Keratinocyte (primary cell): ENCODE measurements at regions not wholly inside any gene's neighbourhood (a gene's known extent, or its start where the extent isn't known, plus 50 kb on each side); places are given as distances from the start of the nearest gene placed in this dataset.

ENCODE experiments used
- DNase-seq: peaks from one replicate; pipeline ENCODE4 v3.0.0-alpha.2; 2011; ENCODE audit warnings: low read depth, missing footprints, low spot score
- FAIRE-seq: peaks from 2 replicates; lab custom pipeline; 2011; peaks lifted over from hg19 to GRCh38; lab: Jason Lieb, UNC
- H2AFZ ChIP-seq: 2 replicates; pipeline ENCODE4 v1.6.0; 2012; ENCODE audit warnings: low read length, control low read depth, inconsistent platforms; ENCODE audit not compliant: control insufficient read depth
- H3K27ac ChIP-seq: 2 replicates; pipeline ENCODE4 v1.5.1; 2011; ENCODE audit warnings: low read length; ENCODE audit not compliant: control insufficient read depth, insufficient read depth
- H3K27me3 ChIP-seq: 3 replicates; pipeline ENCODE4 v1.6.0; 2011; ENCODE audit warnings: low read length; ENCODE audit not compliant: control insufficient read depth, insufficient read depth; ENCODE audit errors: extremely low read depth
- H3K36me3 ChIP-seq, 2 experiments: 2 replicates in 1 of 2; 3 replicates in 1 of 2; pipeline ENCODE4 v1.5.1; 2011; ENCODE audit warnings: low read length in 2 of 2, mild to moderate bottlenecking in 1 of 2; ENCODE audit not compliant: control insufficient read depth in 2 of 2, insufficient read depth in 2 of 2; ENCODE audit errors: extremely low read depth in 1 of 2
- H3K4me1 ChIP-seq: 3 replicates; pipeline ENCODE4 v1.5.1; 2011; ENCODE audit warnings: low read length; ENCODE audit not compliant: control insufficient read depth, insufficient read depth; ENCODE audit errors: extremely low read depth
- H3K4me2 ChIP-seq: 3 replicates; pipeline ENCODE4 v1.6.0; 2011; ENCODE audit warnings: low read depth, low read length; ENCODE audit not compliant: control insufficient read depth, insufficient read depth; ENCODE audit errors: extremely low read depth
- H3K4me3 ChIP-seq, 3 experiments: fragments of 200-600 bp in 1 of 3; sonication (generic) in 1 of 3; 2 replicates in 2 of 3; 3 replicates in 1 of 3; pipeline ENCODE4 v1.5.1; 2011 to 2016; ENCODE audit warnings: low read length in 3 of 3, mild to moderate bottlenecking in 3 of 3, control low read depth in 2 of 3, inconsistent platforms in 1 of 3, low read depth in 1 of 3, mixed read lengths in 1 of 3, mixed run types in 1 of 3, moderate library complexity in 1 of 3; ENCODE audit not compliant: control insufficient read depth in 2 of 3, insufficient read depth in 2 of 3; ENCODE audit errors: extremely low read depth in 1 of 3
- H3K79me2 ChIP-seq: 2 replicates; pipeline ENCODE4 v1.6.0; 2012; ENCODE audit warnings: low read length; ENCODE audit not compliant: control insufficient read depth, insufficient read depth
- H3K9ac ChIP-seq: 3 replicates; pipeline ENCODE4 v1.6.0; 2011; ENCODE audit warnings: low read length; ENCODE audit not compliant: control insufficient read depth, insufficient read depth; ENCODE audit errors: extremely low read depth
- H3K9me1 ChIP-seq: 3 replicates; pipeline ENCODE4 v1.6.0; 2011; ENCODE audit warnings: low read length; ENCODE audit not compliant: control insufficient read depth, insufficient read depth; ENCODE audit errors: extremely low read depth
- H3K9me3 ChIP-seq: 2 replicates; pipeline ENCODE4 v1.5.1; 2012; ENCODE audit warnings: low read depth, low read length; ENCODE audit not compliant: control insufficient read depth
- H4K20me1 ChIP-seq: 3 replicates; pipeline ENCODE4 v1.6.0; 2011; ENCODE audit warnings: low read length; ENCODE audit not compliant: control insufficient read depth, insufficient read depth; ENCODE audit errors: extremely low read depth
- CTCF ChIP-seq, 3 experiments: IDR thresholded peaks in 1 of 3; conservative IDR thresholded peaks in 1 of 3; optimal IDR thresholded peaks in 1 of 3; 2 replicates in 2 of 3; 3 replicates in 1 of 3; pipeline versions ENCODE3 to v1.5.1; 2011; ENCODE audit warnings: low read length in 3 of 3, mild to moderate bottlenecking in 3 of 3, moderate library complexity in 2 of 3, control low read depth in 1 of 3, inconsistent platforms in 1 of 3; ENCODE audit not compliant: insufficient read depth in 2 of 3; ENCODE audit errors: extremely low read depth in 1 of 3
- EZH2 ChIP-seq: IDR thresholded peaks from one replicate; pipeline ENCODE4 v1.6.1; 2012; ENCODE audit warnings: inconsistent platforms, mild to moderate bottlenecking, low read length, moderate library complexity
- dilution Hi-C: fragments of 300-500 bp; cut with MboI; formaldehyde crosslinking; loops from one replicate; pipeline ENCODE4 v1.7.0; 2020; ENCODE audit warnings: low sequenced_read_pairs; ENCODE audit not compliant: extremely low pct_ligation_motif_present

- H3K27ac ChIP-seq, result no peak overlapping the region
- TF ChIP-seq CTCF (optimal IDR thresholded peaks at IDR 0.05 in 1 of 3, IDR thresholded peaks at IDR 0.05 in 1 of 3, conservative IDR thresholded peaks at IDR 0.05 in 1 of 3; ENCODE audit: extremely low read depth in 1 of 3, insufficient read depth in 2 of 3, low read length in 3 of 3) (no peak), EZH2 (no peak)
- H3K9me3 ChIP-seq, result no peaks in the 10 kb centered on the region
- DNase-seq, result no peak
- H3K36me3 ChIP-seq, result no peaks in the 10 kb centered on the region
- H3K4me3 ChIP-seq, result no peak overlapping the region
- FAIRE-seq, result no peak
- dilution Hi-C loops, result no loop called here
- H3K27me3 ChIP-seq, result no peaks in the 10 kb centered on the region
- H3K4me1 ChIP-seq, result no peaks in the 10 kb centered on the region
- no peaks in the 10 kb centered on the region for H4K20me1 ChIP-seq
- H2AFZ ChIP-seq, result no peak overlapping the region
- H3K79me2 ChIP-seq, result no peaks in the 10 kb centered on the region
- H3K4me2 ChIP-seq, result no peak overlapping the region
- H3K9me1 ChIP-seq, result no peaks in the 10 kb centered on the region
- H3K9ac ChIP-seq, result no peak overlapping the region
Measured at GRCh38 chr2:144003460-144004075, 516.4 kb downstream of the ZEB2 start.

DNA sequence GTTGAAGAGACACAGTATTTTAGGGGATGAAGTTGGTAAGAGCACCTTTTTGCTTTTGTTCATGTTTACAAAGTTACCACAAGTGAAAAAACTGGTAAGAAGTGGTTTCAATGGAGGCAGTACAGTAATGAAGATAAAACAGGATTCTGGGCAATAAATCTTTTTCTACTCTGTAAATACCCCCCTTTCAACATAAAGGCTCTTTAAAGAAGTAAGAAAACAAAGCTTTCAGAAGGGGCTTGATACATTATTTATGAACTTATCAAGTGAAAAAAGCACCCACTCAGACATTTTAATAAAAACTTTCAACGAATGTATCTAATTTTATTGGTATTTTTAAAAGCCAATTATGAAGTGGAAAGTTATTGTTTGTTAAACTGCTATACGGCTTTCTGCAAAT lies 522.9 kb downstream of the ZEB2 start:
- FAIRE-seq, result no peak
- dilution Hi-C loops, result no loop called here
- H3K9ac ChIP-seq, result no peak overlapping the region
- no peak overlapping the region for H3K4me2 ChIP-seq
- no peaks in the 10 kb centered on the region for H3K36me3 ChIP-seq
- no peaks in the 10 kb centered on the region for H4K20me1 ChIP-seq
- H2AFZ ChIP-seq, result no peak overlapping the region
- no peaks in the 10 kb centered on the region for H3K79me2 ChIP-seq
- no peak for DNase-seq
- no peaks in the 10 kb centered on the region for H3K4me1 ChIP-seq
- no peaks in the 10 kb centered on the region for H3K9me3 ChIP-seq
- no peak overlapping the region for H3K4me3 ChIP-seq
- no peaks in the 10 kb centered on the region for H3K27me3 ChIP-seq
- TF ChIP-seq EZH2 (no peak), CTCF (optimal IDR thresholded peaks at IDR 0.05 in 1 of 3, IDR thresholded peaks at IDR 0.05 in 1 of 3, conservative IDR thresholded peaks at IDR 0.05 in 1 of 3; ENCODE audit: extremely low read depth in 1 of 3, insufficient read depth in 2 of 3, low read length in 3 of 3) (no peak)
- no peaks in the 10 kb centered on the region for H3K9me1 ChIP-seq
- no peak overlapping the region for H3K27ac ChIP-seq
